ENCODE measurements at regions not wholly inside any gene's neighbourhood (a gene's known extent, or its start where the extent isn't known, plus 50 kb on each side); places are given as distances from the start of the nearest gene placed in this dataset.
"Not testable (repeated sequence)": the region's sequence is repeated elsewhere in the genome, so short reads cannot be mapped to it uniquely, and the experiment has no call there.

DNA sequence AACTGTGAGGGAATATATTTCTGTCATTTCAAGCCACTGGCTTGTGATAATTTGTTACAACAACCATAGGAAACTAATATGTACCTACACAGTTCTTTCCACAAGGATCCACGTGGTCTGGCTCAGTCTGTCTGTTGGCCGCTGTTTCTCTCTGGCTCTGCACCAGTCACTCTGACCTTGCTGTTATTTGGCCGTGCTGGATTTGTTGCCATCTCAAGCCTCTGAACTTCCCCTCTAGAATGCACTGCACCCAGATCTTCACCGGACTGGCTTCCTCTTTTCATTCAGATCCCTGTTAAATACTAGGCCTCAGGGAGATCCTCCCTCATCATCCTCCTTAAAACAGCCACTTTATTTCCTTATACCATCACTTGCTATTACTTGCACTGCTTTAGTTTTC lies 446.8 kb downstream of the TFAP2B start:
- peak in 1 of 2 donors; percentile 10 for DNase-seq

DNA sequence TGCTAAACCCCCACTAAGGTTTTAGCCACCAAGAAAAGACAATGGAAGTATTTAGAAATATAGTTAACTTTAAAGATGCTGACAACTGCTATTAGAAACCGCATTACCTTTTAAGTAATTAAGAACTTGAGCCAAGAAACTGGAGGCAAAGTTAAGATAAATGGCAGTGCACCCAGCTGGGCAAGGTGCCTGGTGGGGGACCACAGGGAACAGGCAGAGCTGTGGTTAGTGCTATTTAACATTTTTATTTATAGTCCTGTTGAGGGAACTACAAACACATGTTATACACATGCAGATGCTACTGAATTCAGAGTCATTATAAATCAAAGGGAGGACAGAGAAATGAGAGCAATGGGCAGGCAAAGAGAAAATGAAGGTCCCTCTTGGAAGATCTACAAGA lies 447.9 kb downstream of the TFAP2B start:
- DNase-seq, result no peak

DNA sequence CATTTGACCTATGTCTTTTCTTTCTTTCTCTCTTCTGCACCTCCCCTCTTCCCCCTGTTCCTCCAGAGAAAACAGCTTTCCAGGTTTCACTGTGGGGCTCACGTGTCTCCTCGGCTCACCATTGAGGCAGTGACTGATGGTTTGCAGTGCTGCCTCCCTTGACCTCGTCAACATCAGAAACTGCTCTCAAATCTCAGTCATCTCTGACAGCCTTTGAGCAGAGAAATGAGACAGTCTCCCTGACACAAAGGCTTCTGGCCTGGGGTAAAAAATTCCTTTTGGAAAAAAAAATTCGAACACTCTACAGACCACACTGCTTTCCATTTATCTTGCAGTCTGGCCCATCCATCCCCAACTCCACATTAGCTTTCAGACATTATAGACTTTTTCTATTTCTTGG lies 450.0 kb downstream of the TFAP2B start:
- no peak for DNase-seq

DNA sequence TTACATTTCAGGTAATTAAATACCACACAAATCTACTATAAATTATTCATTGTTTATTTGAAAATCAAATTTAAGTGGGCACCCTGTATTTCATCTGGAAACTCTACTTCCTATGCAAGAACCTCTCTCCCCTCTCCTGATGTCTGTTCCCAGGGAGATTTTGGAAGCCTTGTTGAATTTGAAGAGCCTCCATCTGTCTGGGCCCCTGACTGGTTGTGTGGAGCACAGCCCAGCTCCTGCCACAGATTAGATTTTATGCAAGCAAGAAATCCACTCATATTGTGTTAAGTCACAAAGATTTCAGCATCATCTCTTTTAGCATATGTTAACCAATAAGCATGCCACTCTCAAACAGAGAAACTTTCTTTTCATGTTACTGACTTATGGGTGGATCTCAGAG lies 451.2 kb downstream of the TFAP2B start:
- DNase-seq, result no peak

DNA sequence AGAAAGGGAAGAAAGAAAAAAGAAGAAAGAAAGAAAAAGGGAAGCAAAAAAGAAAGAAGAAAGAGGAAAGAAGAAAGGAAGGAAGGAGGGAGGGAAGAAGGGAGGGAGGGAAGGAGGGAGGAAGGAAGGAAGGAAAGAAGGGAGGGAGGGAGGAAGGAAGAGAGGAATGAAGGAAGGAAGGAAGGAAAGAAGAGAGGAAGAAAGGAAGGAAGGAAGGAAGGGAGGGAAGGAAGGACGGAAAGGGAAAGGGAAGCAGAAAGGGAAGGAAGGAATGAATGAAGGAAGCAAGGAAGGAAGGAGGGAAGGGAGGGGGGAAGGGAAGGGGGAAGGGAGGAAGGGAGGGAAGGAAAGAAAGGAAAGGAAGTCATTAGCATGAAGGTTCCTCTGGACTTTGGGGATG lies 452.9 kb downstream of the TFAP2B start:
- no peak for DNase-seq

DNA sequence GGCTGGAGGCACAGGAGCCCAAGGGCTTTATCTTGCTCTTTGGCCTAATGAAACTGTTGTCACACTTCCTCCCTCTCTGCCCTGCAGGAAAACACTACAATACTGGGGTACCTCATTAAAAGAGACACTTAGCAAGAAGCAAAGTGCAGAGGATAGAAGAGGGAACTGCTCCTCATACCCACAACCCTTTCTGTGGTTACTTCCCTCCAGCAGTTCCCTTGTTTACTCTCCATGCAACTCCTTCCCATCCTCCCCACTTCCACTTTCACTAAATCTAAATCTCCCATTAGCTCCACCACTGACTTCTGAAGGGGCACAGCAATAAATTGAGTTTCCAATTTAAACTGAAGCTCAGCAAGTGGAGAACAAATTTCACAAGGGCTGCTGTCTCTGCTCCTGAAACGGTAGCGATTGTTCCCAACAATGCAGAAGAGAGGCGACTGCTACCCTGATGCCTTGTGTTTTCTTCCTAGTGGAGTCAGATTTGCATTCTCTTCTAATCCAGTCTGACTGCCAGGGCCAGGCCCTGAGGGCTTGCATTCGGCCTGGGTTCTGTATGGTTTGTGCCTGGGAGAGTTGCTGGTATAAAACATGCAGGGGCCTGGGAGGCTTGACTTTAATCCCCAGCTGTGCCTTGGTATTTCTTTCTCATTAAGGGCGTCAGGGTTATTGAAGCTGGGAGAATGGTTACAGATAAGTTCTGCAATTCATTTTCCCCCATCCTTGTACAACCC lies 454.7 kb downstream of the TFAP2B start:
- DNase-seq, result peak in 1 of 2 donors; percentile 1

DNA sequence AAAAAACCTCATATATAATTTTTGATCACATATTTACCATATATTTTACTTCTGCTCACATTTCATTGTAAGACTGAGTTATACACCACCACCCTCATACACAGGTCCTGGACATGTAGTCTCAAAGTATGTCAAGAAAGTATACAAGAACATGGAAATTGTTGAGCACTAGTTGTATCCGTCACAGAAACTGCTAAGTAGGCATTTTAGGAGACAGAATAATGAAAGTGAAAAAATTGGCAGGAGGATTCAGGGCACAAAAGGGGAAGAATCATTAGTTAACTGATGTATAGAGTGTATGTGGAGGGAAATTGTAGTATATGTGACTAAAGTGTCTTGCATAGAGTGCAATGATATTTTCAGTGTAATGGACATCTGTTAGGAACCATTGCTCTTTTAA lies 458.8 kb downstream of the TFAP2B start:
- DNase-seq, result no peak

DNA sequence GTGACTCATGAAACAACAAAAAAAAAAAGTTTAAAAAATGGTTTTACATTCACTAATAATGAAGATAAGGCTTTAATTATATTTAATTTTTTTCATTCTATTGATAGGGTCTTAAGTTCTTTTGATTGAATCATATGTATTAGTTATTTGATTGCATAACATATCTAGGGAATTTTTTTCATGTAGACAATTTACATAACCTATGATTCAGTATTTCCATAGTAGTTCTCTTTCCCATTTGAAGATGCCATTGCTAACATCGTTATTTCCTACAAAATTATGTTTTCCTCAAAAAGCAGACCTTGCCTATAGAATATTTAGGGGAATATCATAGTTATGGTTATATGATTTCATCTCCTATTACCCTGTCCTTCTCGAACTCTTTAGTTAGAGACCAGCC lies 463.4 kb downstream of the TFAP2B start:
- no peak for DNase-seq

DNA sequence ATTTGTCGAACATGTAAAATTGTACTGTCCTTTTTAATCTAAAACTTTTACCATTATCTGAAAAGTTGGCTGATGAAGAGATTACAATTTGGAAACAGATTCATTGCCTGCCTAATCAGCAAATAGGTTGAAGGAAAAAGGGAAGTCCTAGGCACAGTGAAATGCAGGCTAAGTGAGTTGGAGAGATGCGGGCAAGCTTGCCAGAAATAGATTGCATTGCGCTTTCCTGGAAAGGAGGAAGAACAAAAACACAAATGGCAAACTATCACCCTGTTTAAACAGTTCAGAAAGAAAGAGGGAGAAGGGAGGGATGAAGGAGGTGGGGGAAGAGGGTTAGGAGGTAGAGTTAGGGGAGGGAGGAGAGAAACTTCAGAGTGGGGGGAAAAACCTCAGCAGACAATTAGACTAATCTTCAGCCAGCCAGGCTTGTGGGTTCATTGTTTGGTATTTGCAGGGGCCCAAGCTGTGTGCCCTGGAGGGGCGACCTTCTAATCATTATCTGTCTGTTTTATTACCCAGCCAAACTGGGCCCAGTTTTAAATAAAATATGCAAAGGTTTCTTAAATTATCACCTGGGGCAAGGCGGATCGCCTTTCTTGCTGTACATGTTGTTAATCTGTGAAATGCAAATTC lies 465.2 kb downstream of the TFAP2B start:
- DNase-seq, result no peak

DNA sequence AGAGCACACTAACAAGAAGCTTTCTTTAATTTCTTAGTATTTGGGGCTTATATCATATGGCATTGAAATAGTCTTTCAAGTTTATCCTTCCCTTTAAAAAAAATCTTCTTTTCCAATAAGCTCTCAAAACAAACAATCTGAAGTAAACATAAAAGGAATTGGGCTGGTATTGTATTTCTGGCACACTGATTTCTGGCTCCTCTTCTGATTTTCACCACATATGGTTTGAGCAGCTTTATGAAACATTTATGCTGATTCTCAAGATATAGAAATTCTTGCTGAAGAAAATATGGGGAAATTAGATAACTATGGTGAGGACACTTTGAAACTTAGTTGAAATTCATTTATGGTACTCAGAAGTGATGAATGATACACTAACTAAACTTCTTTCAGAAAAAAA lies 467.2 kb downstream of the TFAP2B start:
- no peak for DNase-seq

DNA sequence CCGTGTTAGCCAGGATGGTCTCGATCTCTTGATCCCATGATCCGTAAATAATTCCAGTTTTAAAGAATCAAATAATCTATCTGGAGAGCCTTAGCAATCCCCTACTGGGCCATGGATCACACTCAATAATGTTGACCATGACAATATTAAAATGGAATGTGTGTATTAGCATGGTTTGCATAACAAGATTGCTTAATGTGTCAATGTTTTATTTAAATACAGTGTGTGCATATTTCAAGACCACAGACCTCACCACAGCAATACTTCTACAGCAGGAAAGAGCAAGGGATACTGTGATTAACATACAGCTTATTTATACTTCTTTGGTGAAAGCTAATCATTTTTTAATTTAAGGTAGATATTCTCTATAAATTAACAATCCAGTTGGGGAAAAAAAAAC lies 470.4 kb downstream of the TFAP2B start:
- DNase-seq, result no peak

DNA sequence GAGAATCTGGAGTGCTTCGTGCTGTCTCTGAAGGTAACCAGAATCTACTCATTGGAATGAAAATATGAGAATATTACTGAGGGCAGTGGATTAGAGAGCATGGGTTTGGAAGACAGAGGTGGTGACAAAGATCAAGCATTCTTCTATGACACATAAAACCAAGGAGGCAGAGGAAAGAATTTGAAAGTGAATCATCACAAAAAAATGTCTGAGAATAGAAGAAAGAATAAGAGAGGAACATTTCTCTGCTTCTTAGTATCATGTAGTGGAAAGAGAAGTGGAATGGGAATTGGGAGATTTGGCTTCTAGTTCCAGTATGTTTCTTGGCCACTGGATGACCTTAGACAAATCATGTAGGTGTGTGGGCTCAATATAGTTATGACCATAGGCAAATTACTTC lies 474.0 kb downstream of the TFAP2B start:
- no peak for DNase-seq

DNA sequence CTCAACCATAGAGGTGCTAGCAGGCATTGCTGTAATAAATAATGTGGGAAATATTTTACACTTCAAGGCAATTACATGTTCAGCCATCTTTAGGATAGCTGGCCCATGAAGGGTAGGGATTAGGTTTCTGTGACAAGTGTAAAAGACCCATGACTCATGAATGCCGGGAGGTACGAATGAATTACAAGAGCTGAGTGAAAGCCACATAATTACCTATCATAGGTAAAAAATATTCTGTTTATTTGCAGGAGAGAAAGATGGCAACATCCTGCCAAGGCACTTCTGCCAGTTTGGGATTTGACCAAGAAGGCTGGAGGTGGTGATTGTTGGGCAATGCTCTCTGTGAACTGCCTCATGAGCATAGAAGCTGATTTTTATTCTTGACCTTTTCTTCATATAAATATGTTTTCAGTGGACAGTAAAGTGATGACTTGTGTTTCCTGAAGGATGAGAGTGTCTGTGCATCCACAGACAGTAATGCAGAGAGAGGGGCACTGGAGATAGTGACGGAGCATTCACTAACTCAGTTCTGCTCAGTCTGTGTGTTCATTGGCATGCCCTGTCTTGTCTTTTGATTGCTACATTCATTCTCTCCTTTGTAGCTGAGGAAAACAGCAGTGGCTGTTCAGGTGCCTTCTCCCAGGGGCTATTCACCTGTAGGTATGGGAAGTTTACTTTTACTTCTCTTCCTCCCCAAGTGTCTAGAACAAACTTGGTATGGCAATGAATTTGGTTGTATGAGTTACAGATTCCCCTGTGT lies 481.1 kb downstream of the TFAP2B start:
- no peak for DNase-seq

DNA sequence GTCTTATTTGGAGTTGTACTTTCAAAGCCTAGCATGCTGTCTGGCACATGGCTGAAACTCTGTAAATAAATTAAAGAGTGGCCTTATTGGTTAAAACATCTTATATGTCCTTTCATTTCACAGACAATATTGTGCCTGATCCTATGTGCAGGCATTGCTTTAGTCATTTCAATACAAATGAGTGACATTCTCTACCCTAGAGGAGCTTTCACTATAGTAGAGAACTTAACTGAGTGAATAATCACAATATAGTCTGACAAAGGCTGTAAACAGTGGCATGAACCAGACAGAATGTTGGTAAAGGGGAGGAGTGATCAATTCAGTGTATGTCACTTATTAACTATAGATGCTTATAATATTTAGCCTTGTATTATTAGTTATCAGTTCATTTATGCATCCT lies 481.8 kb downstream of the TFAP2B start:
- DNase-seq, result no peak

DNA sequence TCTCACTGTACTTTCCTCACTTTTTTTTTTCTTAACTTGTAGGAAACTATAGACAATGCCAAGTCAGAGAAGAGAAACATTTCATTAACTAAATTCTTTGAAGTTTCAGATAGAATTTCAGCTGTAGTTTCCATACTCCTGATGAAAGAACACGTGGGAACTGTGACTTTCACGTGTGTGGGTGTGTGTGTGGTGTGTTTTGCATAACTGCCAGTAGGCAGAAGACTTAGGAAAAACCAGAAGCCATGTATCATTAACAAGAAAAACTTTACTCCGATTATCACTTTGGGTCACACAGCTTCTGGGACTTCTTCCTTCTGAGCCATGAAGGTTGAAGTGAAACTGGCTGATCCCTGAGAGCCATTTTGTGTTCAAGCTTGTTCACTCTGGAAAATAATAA lies 483.3 kb downstream of the TFAP2B start:
- no peak for DNase-seq

DNA sequence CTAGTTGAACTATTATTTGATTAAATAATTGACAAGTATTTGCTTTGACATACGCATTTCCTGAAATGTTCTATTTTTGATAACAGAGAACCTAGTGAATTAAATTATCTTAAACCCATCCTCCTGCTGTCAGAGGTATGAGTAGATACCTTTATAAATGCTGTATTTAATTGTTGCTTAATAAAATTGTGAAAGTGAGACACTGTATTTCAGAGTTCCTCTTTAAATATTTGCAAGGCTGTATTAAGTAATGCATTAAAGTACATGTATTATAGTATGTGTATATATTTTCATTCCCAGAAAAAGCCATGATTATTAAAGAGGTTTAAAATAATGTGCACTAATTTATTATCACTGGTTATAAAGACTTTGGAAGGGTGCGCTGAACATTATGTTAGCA lies 483.8 kb downstream of the TFAP2B start:
- DNase-seq, result no peak

DNA sequence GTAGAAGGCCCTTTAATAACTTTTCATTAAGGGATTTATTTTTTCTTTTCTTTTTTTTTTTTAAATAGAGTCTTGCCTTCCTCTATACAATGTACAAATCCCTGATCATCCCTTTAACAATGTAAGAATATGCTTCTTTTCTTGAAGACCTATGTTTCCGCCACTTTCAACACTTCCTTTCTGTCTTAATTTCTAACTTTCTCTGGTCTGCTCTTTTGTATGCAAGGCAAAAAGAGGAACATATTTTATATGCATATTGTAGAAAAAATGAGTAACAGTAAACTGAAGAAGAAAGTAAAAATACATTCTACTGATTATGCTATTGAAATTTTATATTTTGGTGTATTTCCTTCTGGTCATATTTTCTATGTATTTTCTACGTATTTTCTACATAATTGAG lies 484.7 kb downstream of the TFAP2B start:
- no peak for DNase-seq

DNA sequence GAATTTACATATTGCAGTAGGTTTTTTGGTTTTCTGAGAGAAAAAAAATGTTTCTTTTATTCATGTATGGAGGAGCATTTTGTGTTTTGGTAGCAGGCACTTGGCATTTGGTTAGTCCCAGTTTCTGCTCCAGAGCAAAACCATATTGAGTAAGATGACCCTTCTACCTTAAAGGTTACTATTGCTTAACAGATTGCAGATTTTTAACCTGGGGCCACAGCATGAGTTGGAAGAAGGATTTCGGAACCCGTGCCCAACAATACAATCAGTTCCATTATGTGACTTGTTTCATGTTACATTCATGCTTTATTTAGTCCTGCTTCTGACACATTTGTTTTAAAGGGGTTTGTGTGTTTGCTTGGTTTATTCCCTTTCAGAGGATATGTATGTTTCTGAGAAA lies 496.3 kb downstream of the TFAP2B start:
- no peak for DNase-seq

DNA sequence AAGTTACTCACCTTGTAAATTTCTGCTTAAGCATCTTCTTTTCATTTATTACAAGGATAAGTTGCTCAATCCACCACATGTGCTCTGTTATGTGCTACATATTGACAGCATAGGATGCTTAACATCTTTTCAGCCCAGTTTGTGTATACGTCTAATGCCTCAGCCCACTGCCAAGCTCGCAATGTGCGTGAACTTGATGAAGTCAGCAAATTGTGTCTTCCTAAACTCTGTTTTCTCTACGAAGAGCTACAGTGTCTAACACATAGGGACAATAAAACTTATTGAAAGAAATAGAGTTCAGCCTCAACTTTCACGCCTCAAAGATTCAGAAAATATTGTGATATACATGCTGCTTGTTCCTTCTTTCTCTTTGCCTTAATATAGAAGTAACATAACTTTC lies 500.0 kb downstream of the TFAP2B start:
- DNase-seq, result no peak

DNA sequence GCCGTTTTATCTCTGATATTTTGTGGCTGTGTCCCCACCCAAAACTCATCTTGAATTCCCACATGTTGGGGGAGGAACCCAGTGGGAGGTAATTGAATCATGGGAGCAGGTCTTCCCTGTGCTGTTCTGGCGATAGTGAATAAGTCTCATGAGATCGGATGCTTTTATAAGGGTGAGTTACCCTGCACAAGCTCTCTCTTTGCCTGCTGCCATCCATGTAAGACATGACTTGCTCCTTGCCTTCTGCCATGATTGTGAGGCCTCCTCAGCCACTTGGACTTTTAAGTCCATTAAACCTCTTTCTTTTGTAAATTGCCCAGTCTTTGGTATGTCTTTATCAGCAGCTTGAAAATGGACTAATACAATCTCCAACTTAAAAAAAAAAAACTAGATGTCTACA lies 502.8 kb downstream of the TFAP2B start:
- not testable (repeated sequence) for DNase-seq

DNA sequence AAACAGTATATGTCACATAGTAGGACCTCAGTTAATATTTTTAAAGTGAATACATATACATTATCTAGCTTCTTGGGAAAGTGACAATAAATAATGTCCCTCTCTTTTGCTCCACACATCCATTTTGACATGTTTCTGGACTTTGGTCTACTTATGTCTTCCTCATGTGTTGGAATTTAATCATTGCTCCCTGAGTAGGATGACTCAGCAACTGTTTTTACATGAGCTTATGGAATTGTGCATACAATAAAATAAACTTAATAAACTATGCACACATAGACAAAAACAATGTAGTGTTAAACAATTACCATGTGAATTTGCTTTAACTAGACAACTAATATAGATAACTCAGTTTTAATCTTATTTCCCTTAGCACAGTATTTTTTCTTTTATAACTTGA lies 503.8 kb downstream of the TFAP2B start:
- no peak for DNase-seq

DNA sequence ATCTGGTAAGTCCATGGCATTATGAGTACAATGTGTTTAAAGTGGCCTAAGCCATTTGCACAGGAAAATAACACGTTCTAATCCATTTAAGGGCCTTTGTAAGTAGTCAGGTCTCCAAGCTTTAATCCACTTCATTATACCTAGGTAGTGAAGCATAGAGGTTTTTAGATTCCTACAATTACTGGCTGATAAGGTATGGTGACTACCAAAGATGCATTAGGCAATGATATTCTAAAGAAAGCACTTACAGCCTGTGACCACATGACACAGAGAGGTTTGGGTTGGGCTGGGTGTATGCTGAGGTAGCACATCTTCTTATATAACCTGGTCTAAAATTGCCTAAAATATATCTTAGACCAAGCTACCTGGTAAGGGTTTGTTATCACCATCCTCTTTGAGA lies 504.4 kb downstream of the TFAP2B start:
- DNase-seq, result no peak

DNA sequence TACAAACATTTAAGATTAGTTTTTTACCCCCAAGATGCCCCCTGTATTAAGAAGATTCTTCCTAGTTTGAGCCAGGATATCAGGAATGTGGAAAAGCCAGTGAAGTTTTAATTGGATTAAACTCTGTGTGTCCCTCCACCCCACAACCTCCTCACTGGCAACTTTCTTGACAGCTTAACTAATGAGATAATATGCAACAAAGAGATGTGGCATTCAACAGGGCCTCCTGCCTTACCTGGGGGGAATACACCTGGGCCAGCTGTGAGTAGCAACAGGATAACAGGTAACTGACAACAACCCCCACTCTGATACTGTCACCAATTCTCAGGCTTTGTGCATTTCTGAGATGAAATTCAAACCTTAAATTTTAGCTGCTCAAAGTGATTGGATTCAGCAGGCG lies 512.3 kb downstream of the TFAP2B start:
- no peak for DNase-seq

DNA sequence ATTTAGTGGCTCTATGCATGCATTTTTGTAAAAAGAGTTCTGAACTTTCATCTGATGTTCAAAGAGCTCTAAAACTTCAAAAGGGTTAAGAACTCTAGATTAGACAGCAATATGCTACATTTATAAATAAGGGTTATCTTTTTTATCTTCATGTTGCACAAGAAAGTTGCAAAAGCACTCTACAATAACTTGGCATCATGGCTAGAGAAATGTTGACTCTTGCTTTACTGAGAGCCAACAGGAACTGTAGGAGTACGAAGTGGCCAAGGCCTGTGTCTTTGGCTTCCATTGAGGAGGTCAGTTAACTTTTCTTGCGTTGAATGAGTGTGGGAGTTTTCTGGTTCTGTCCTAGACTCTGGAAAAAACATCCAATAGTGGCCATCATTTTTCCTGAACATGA lies 516.9 kb downstream of the TFAP2B start:
- DNase-seq, result no peak
